ENCODE measurements at regions not wholly inside any gene's neighbourhood (a gene's known extent, or its start where the extent isn't known, plus 50 kb on each side); places are given as distances from the start of the nearest gene placed in this dataset.

- no peak for DNase-seq
Observed at GRCh38 chr12:107536613-107537012, 149.0 kb upstream of the PWP1 start.

DNA sequence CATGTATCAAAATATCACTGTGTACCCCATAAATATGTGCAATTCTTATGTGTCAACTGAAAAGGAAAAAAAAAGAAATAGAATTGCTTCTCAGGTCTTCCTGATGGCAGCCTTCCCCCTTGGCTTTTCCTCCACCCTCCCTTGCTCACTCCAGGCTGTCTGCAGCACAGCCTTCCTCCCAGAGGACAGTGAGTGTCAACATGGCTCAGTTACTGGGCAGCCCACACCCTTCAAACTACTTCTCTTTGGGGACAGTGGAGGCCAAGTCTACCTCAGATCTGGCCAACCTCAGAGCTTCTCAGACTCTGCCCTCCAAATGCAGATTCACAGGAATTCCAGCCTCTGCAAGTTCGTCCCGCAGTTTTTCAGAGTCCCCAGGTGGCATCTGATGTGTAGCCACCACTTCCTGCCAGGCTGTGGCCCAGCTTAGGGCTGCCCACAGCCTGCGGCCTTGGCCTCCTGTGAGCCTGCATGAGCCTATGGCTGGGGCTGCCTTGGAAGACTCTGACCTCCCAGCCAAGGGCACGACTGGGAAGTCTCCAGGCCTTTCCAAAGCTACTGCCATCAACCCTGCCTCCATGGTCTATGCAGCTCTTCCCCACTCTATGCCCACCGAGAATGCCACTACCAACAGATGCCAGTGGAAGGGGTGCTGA, 148.0 kb upstream of the PWP1 start:
- no peak for DNase-seq

- peak; percentile 0 for DNase-seq
Observed at GRCh38 chr12:107539196-107539939, 146.2 kb upstream of the PWP1 start.

- no peak for DNase-seq
Observed at GRCh38 chr12:107541001-107541705, 144.4 kb upstream of the PWP1 start.

GRCh38 chr12:107543416-107543815, 142.2 kb upstream of the PWP1 start:
- DNase-seq = no peak

- DNase-seq = no peak
Observed at GRCh38 chr12:107543841-107544240, 141.8 kb upstream of the PWP1 start.

- no peak for DNase-seq
Observed at GRCh38 chr12:107544937-107545336, 140.7 kb upstream of the PWP1 start.

DNA sequence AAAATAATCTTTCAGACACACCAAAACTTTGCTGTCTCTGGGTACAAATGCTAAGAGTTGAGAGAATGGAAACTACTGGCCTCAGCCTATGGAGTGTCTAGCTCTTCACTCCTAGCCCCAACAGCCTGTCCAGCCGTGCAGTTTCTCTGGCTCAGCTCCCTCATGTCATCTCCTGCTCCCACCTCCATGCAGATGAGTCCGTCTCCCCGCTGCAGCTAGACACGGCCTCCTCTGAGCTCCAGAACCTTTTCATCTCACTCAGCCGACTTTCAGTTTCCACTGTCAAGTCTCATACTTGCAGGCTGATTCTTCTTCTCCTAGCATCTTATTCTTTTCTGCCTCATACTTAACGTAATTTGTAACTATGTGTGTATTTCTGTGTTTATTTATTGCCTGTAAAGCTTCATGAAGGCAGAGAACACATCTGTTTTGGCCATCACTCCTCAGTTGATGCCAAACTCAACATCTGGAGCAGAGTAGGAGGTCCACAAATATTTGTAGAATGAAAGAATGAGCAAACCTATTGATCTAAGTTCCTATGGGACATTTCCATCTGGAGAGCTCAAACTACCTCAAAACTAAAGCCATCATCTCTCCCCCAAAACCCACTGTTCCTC, 139.8 kb upstream of the PWP1 start:
- DNase-seq = no peak

GRCh38 chr12:107547389-107547788, 138.2 kb upstream of the PWP1 start:
- no peak for DNase-seq

GRCh38 chr12:107549651-107550480, 135.7 kb upstream of the PWP1 start:
- DNase-seq = no peak

DNA sequence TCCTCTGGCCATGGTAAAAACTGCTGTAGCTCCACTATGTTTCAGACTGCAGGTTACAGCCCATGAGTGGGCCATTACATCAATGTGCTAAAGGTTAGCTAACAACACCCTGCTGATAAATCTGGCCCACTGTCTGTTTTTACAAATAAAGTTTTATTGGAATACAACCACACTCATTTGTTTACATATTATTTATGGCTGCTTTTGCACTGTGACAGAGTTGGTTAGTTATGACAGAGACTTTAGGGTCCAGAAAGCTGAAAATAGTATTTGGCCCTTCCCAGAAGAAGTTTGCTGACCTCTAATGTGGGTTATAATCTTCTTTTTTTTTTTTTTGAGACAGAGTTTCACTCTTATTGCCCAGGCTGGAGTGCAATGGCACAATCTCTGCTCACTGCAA, 134.2 kb upstream of the PWP1 start:
- no peak for DNase-seq

- no peak for DNase-seq
Observed at GRCh38 chr12:107552263-107552662, 133.3 kb upstream of the PWP1 start.

- no peak for DNase-seq
Observed at GRCh38 chr12:107553211-107553765, 132.3 kb upstream of the PWP1 start.

DNA sequence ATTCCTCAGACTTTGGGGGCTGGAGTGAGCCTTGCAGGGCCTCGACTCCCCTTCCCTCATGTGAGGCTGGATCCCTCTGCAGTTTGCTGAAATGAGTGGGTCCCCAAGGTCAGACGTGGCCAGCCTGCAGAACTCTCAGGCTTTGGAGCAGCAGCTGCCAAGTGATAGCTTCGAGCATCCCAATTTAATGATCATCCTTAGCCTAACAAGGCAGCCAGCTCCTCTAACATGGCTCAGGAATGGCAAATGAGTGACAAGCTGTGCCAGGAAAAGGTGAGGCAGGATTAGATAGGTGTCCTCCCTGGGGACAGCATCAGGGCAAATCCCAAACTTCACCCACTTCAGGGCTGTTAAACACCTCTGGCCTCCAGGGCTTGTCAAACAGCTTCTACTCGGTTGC, 130.7 kb upstream of the PWP1 start:
- DNase-seq = no peak

DNA sequence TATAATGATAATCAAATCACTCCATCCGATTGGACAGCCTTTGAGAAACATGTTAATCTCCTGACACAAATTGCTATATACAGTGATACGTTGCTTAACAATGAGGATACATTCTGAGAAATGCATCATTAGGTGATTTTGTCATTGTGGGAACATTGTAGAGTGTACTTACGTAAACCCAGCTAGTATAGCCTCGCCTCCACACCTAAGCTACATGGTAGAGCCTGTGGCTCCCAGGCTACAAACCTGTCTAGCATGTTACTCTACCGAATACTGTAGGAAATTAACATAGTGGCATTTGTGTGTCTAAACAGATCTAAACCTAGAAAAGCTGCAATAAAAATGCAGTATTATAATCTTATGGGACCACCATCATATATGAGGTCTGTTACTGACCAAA, 128.6 kb upstream of the PWP1 start:
- no peak for DNase-seq

GRCh38 chr12:107557589-107558100, 128.0 kb upstream of the PWP1 start:
- no peak for DNase-seq

- DNase-seq = no peak
Observed at GRCh38 chr12:107558141-107558815, 127.3 kb upstream of the PWP1 start.

DNA sequence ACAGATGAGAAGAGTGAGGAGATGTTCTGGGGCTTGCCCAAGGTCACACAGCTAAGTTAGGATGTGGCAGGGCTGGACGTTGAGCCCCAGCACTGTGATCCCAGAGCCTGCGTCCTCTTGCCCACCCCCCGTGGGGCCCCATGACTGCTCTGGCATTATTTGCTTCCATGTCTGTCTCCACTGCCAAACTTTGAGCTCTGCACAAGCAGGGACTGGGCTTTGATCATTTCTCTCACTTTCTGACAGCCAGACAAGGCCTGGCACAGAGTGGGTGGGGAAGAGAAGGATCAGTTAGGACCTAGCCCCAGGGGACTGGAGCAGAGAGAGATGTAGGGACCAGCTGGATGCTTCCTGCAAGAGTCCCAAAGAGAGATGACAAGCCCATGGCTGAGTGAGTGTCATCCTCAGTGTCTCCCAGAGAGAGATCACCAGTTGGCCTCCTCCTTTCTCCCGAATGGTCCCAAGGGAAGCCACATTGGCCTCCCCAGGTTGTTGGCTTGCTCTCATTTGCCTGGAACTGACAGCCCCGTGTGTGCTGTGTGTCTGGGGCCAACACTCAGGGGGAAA, 126.7 kb upstream of the PWP1 start:
- no peak for DNase-seq

DNA sequence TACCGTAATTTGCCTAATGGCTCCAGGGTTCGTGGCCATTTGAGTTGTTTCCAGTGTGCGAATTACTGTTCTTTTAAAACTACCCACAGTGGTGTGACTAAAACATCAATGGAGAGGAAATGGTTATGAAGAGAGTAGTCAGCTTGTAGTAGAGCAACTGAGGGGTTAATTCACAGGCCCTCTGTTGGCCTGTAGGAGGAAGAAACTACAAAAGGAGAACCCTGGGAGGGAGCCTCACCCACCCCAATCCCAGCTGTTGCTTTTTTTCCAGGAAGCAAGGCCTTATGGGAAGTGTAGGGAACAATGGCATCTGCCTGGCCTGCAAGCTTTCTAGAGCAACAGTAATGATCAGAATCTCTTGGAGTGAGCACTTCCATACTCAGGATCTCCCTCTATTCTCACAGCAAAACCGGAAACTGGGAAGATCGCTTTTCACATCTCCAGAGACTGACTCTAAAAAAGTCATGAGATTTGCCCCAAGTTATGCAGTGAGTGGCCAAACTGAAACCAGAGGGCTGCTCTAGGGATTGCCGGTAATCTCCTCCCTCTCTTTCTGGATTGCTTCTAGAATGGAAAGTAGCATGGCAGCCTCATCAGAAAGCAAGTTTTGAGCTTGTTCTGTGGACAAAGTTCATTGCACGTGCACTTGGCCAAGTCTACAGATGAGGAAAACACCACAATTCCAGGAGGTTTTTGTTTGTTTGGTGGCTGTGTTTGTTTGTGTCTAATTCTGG, 125.3 kb upstream of the PWP1 start:
- DNase-seq = no peak

DNA sequence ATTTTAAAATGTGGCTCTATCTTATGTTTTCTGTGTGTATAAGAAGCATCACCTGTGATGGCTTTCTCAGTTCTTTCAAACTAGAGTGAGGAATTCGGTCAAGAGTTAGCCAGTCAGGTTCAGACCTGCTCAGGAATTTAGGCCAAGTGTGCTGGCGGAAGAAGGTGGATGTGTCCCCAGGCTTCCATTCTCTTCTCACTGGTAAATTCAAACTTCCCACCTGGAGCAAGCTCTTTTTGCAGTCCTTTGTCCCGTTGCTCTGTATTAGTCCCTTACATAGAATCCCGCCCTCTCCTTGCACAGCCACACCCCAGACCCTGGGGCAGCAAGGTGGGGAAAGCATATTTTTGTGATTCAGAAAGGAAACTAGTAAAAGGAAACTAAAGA, 124.7 kb upstream of the PWP1 start:
- no peak for DNase-seq

DNA sequence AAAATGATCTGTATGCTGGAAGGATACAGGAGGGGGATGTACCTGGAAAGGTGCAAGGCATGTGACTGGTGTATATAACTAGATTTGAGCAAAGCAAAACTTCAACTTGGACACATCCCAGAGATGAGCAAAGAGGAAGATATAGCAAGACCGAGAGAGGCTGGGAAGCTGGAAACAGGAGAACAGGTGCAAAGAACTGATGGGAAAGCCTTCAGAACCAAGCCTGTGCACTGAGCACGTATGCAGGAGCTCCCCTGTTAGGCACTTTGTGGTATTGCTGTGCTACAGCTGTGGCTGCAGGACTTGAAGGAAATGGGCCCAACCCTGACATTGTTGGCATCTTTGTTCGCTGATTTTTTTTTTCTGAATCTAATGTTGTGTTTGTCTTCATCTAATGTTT, 120.7 kb upstream of the PWP1 start:
- no peak for DNase-seq
